Duodenal mucosa (tissue), 2 donors: ENCODE measurements at regions not wholly inside any gene's neighbourhood (a gene's known extent, or its start where the extent isn't known, plus 50 kb on each side); places are given as distances from the start of the nearest gene placed in this dataset.

Source experiments
- H3K27ac ChIP-seq: one replicate; pipeline ENCODE4 v1.7.0; 2013; ENCODE audit warnings: low read depth, low read length
- H3K27me3 ChIP-seq, 2 donors: one replicate each; pipeline ENCODE4 v1.7.0; 2013; ENCODE audit warnings: low read length in 2 of 2, control low read depth in 1 of 2; ENCODE audit not compliant: insufficient read depth in 2 of 2, control insufficient read depth in 1 of 2
- H3K36me3 ChIP-seq, 2 donors: one replicate each; pipeline ENCODE4 v1.7.0; 2013; ENCODE audit warnings: low read length in 2 of 2, control low read depth in 1 of 2; ENCODE audit not compliant: insufficient read depth in 2 of 2, control insufficient read depth in 1 of 2
- H3K4me1 ChIP-seq, 2 donors: one replicate each; pipeline ENCODE4 v1.7.0; 2013; ENCODE audit warnings: low read length in 2 of 2, control low read depth in 1 of 2; ENCODE audit not compliant: insufficient read depth in 2 of 2, control insufficient read depth in 1 of 2
- H3K4me3 ChIP-seq, 2 donors: one replicate each; pipeline ENCODE4 v1.7.0; 2013; ENCODE audit warnings: low read length in 2 of 2, low read depth in 1 of 2
- H3K9ac ChIP-seq, 2 donors: one replicate each; pipeline ENCODE4 v1.7.0; 2013; ENCODE audit warnings: low read length in 2 of 2, low read depth in 1 of 2
- H3K9me3 ChIP-seq, 2 donors: one replicate each; pipeline ENCODE4 v1.7.0; 2013; ENCODE audit warnings: low read length in 2 of 2, control low read depth in 1 of 2; ENCODE audit not compliant: control insufficient read depth in 1 of 2

GRCh38 chr4:19683426-19683825, 568.3 kb upstream of the SLIT2 start:
- H3K4me1 ChIP-seq = no peaks in the 10 kb centered on the region
- H3K4me3 ChIP-seq = no peak overlapping the region
- no peak overlapping the region for H3K9ac ChIP-seq

GRCh38 chr4:19677211-19677610, 574.5 kb upstream of the SLIT2 start:
- no peak overlapping the region for H3K4me3 ChIP-seq
- no peaks in the 10 kb centered on the region for H3K36me3 ChIP-seq
- H3K27ac ChIP-seq = no peak overlapping the region
- H3K9ac ChIP-seq = no peak overlapping the region
- H3K27me3 ChIP-seq = no peaks in the 10 kb centered on the region
- H3K4me1 ChIP-seq = no peaks in the 10 kb centered on the region
- H3K9me3 ChIP-seq = no peaks in the 10 kb centered on the region

More at GRCh38 chr4:19683426-19683825, 568.3 kb upstream of the SLIT2 start:
- no peak overlapping the region for H3K27ac ChIP-seq
- H3K36me3 ChIP-seq = no peaks in the 10 kb centered on the region
- no peaks in the 10 kb centered on the region for H3K27me3 ChIP-seq
- H3K9me3 ChIP-seq = no peaks in the 10 kb centered on the region

- H3K9me3 ChIP-seq = no peaks in the 10 kb centered on the region
- H3K4me3 ChIP-seq = no peak overlapping the region
- no peak overlapping the region for H3K9ac ChIP-seq
- no peak overlapping the region for H3K27ac ChIP-seq
- no peaks in the 10 kb centered on the region for H3K27me3 ChIP-seq
- H3K36me3 ChIP-seq = no peaks in the 10 kb centered on the region
- H3K4me1 ChIP-seq = no peaks in the 10 kb centered on the region
These were observed 576.4 kb upstream of the SLIT2 start for GRCh38 chr4:19675172-19675811.

GRCh38 chr4:19659101-19659500, 592.6 kb upstream of the SLIT2 start:
- H3K27me3 ChIP-seq = no peaks in the 10 kb centered on the region
- H3K4me1 ChIP-seq = no peaks in the 10 kb centered on the region
- no peak overlapping the region for H3K27ac ChIP-seq
- no peak overlapping the region for H3K9ac ChIP-seq
- H3K9me3 ChIP-seq = peaks cover 0 to 7% of the 10 kb centered on the region in 2 donors
- H3K4me3 ChIP-seq = no peak overlapping the region
- no peaks in the 10 kb centered on the region for H3K36me3 ChIP-seq

- Histone ChIP-seq H3K4me1 (no peaks in the 10 kb centered on the region), H3K9me3 (peaks cover 0 to 7% of the 10 kb centered on the region in 2 donors), H3K4me3 (no peak overlapping the region), H3K36me3 (no peaks in the 10 kb centered on the region), H3K27ac (no peak overlapping the region), H3K27me3 (no peaks in the 10 kb centered on the region), H3K9ac (no peak overlapping the region)
These were observed 593.8 kb upstream of the SLIT2 start for GRCh38 chr4:19657856-19658255.

DNA sequence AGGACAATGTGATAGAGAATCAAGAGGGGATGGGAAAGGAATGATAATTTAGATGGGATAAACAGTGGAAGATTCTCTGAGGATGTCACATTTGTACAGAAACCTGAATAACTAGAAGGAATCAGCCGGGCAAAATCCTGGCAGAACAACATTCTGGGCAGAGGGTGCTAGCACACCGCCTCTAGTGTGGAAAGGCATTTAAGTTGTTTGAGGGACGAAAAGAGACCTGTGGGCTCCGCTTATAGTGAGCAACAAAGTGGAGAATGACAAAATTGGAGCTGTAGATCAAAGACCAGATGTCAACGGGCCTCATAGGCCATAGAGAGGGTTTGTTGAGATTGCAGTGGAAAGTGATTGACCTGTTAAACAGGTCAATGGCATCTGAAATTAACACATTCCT, 596.0 kb upstream of the SLIT2 start:
- no peak overlapping the region for H3K4me3 ChIP-seq
- no peak overlapping the region for H3K9ac ChIP-seq
- no peaks in the 10 kb centered on the region for H3K27me3 ChIP-seq
- no peaks in the 10 kb centered on the region for H3K36me3 ChIP-seq
- H3K4me1 ChIP-seq = no peaks in the 10 kb centered on the region
- no peak overlapping the region for H3K27ac ChIP-seq
- H3K9me3 ChIP-seq = peaks cover 0 to 7% of the 10 kb centered on the region in 2 donors

DNA sequence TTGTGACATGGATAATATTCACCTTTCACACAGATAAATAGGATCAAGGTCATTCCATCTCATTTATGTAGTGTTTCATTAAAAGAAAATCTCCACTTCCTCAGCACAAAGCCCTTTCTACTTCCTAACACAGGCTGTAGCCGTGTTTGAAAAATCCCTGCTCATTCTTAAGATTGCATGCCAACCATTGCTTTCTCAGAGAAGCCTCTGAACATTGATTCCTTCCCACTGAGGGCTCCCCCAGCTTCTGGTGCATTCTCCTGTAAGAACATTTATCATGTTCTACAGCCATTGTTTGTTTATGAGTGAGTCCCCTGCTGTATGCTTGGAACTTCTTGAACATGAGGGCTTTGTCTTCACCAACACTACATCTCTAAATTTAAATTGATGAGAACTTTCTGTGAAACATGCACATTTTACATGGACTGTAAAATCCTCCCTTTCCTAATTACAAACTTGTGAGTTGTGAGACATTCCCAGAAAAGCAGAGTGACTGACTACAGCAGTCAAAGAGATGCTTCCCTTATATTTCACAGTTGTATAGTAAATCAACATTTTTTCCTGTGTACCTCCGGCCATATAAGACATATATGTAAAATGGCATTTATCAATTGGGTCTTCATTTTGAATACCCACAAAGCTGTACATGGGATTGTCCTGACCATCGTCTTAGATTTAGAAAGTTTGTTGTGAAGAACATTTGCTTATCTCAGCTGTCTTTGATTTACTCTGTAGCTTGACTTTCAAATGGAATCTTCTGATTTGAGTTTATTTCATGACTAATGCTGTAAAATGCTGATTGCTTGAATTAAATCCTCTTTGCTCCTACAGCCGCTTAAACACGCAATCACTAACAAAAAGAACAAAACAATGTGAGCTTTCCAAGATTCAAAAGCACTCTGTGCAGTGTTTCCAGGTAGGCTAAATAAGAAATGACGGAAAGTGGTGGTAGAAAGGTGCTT, 600.5 kb upstream of the SLIT2 start:
- H3K27me3 ChIP-seq = no peaks in the 10 kb centered on the region
- no peaks in the 10 kb centered on the region for H3K4me1 ChIP-seq
- no peak overlapping the region for H3K9ac ChIP-seq
- no peaks in the 10 kb centered on the region for H3K36me3 ChIP-seq
- H3K9me3 ChIP-seq = peaks cover 0 to 7% of the 10 kb centered on the region in 2 donors
- no peak overlapping the region for H3K4me3 ChIP-seq
- no peak overlapping the region for H3K27ac ChIP-seq

DNA sequence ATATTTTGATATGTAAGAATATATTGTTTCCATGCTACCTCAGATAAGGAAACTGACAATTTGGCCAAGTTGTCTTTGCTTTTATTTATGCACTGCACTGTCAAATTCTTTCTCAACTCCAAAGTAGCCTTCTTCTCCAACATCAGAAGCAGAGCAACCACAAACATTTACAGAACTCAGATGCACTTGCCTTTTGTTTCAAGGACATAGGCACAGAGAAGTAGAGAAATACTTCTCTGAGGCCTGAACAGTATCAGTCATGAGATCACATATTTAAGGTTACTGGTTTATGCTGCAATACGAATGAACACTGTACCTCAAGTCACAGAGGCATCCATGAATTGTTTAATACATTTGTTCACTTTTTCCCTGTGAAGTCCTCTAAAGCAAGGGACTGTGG, 606.1 kb upstream of the SLIT2 start:
- Histone ChIP-seq H3K9ac (no peak overlapping the region), H3K9me3 (peaks cover 0 to 4% of the 10 kb centered on the region in 2 donors), H3K27me3 (no peaks in the 10 kb centered on the region), H3K36me3 (no peaks in the 10 kb centered on the region), H3K27ac (no peak overlapping the region), H3K4me3 (no peak overlapping the region), H3K4me1 (no peaks in the 10 kb centered on the region)

GRCh38 chr4:19636451-19636850, 615.3 kb upstream of the SLIT2 start:
- no peaks in the 10 kb centered on the region for H3K36me3 ChIP-seq
- H3K27ac ChIP-seq = no peak overlapping the region
- no peaks in the 10 kb centered on the region for H3K9me3 ChIP-seq

GRCh38 chr4:19631814-19632213, 619.9 kb upstream of the SLIT2 start:
- no peaks in the 10 kb centered on the region for H3K27me3 ChIP-seq
- no peaks in the 10 kb centered on the region for H3K4me1 ChIP-seq
- H3K9me3 ChIP-seq = no peaks in the 10 kb centered on the region
- no peak overlapping the region for H3K4me3 ChIP-seq
- no peak overlapping the region for H3K27ac ChIP-seq
- H3K36me3 ChIP-seq = no peaks in the 10 kb centered on the region
- no peak overlapping the region for H3K9ac ChIP-seq

More at GRCh38 chr4:19636451-19636850, 615.3 kb upstream of the SLIT2 start:
- Histone ChIP-seq H3K27me3 (no peaks in the 10 kb centered on the region), H3K9ac (no peak overlapping the region), H3K4me1 (no peaks in the 10 kb centered on the region), H3K4me3 (no peak overlapping the region)
